HCT116 (cell line): ENCODE measurements at regions not wholly inside any gene's neighbourhood (a gene's known extent, or its start where the extent isn't known, plus 50 kb on each side); places are given as distances from the start of the nearest gene placed in this dataset.

Source experiments
- CEBPB ChIP-seq: IDR thresholded peaks from 2 replicates; pipeline ENCODE4 v1.6.1; 2012; ENCODE audit warnings: low read depth
- EZH2 ChIP-seq: fragments of 200-600 bp; sonication (generic); IDR thresholded peaks from 2 replicates; pipeline ENCODE4 v1.6.1; 2017; ENCODE audit warnings: antibody characterized with exemption, mixed run types
- POLR2A ChIP-seq: IDR thresholded peaks from 2 replicates; pipeline ENCODE4 v1.7.0; 2011; ENCODE audit warnings: borderline replicate concordance; ENCODE audit not compliant: insufficient read depth, insufficient read length; ENCODE audit errors: extremely low read depth
- SP1 ChIP-seq: IDR thresholded peaks from 2 replicates; pipeline ENCODE4 v1.6.1; 2012; ENCODE audit warnings: low read depth
- SRF ChIP-seq: IDR thresholded peaks from 2 replicates; pipeline ENCODE4 v1.6.1; 2012; ENCODE audit warnings: low read depth
- YY1 ChIP-seq: IDR thresholded peaks from 2 replicates; pipeline ENCODE4 v1.6.1; 2011; ENCODE audit warnings: low read length, low read depth, moderate library complexity, mild to moderate bottlenecking; ENCODE audit not compliant: insufficient replicate concordance; ENCODE audit errors: extremely low read depth
- ZNF274 ChIP-seq: fragments of 200-500 bp; sonication (Bioruptor generic); IDR thresholded peaks from 2 replicates; pipeline ENCODE4 v1.6.1; 2014; ENCODE audit warnings: mild to moderate bottlenecking, low read depth, low read length, inconsistent platforms
- TF ChIP-seq, protein P1 (sequence below), 3 experiments: fragments of 200-600 bp in 1 of 3; sonication (generic) in 1 of 3; IDR thresholded peaks in 2 of 3; conservative IDR thresholded peaks in 1 of 3; 2 replicates each; pipeline ENCODE4 v1.5.1; 2012 to 2017; ENCODE audit warnings: low read depth in 2 of 3, low read length in 2 of 3, antibody characterized with exemption in 1 of 3, borderline replicate concordance in 1 of 3, control low read depth in 1 of 3, mild to moderate bottlenecking in 1 of 3, mixed read lengths in 1 of 3, mixed run types in 1 of 3, moderate library complexity in 1 of 3; ENCODE audit not compliant: insufficient read depth in 1 of 3
- TF ChIP-seq, protein P2 (sequence below): IDR thresholded peaks from 2 replicates; pipeline ENCODE4 v1.6.1; 2012; ENCODE audit warnings: low read depth

DNA sequence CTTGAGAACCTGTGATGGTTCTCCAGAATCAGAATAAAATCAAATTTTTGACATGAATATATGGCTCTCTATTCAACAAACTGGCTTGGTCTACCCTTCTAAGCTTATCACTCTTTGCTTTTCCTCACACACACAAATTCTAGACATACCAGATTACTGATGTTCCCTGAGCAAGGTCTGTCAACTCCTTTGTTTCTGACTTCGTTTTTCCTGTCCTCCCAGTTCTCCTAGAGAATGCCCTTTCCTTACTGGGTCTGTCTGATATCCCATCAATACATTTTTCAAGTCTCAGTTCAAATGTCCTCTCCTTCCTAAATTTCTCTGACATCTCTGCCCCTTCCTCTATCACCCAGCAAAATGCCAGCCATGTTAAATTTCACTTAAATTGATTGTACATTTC is 202.1 kb upstream of the IGFBP7 start:
- TF ChIP-seq, protein P1, sequence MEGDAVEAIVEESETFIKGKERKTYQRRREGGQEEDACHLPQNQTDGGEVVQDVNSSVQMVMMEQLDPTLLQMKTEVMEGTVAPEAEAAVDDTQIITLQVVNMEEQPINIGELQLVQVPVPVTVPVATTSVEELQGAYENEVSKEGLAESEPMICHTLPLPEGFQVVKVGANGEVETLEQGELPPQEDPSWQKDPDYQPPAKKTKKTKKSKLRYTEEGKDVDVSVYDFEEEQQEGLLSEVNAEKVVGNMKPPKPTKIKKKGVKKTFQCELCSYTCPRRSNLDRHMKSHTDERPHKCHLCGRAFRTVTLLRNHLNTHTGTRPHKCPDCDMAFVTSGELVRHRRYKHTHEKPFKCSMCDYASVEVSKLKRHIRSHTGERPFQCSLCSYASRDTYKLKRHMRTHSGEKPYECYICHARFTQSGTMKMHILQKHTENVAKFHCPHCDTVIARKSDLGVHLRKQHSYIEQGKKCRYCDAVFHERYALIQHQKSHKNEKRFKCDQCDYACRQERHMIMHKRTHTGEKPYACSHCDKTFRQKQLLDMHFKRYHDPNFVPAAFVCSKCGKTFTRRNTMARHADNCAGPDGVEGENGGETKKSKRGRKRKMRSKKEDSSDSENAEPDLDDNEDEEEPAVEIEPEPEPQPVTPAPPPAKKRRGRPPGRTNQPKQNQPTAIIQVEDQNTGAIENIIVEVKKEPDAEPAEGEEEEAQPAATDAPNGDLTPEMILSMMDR (IDR thresholded peaks at IDR 0.05 in 2 of 3, conservative IDR thresholded peaks at IDR 0.05 in 1 of 3; ENCODE audit: borderline replicate concordance in 1 of 3, insufficient read depth in 1 of 3, low read depth in 2 of 3, low read length in 2 of 3), result no peak
- no peak for TF ChIP-seq SRF
- TF ChIP-seq YY1, result no peak
- TF ChIP-seq POLR2A, result no peak
- TF ChIP-seq EZH2, result no peak
- TF ChIP-seq SP1, result no peak
- TF ChIP-seq, protein P2, sequence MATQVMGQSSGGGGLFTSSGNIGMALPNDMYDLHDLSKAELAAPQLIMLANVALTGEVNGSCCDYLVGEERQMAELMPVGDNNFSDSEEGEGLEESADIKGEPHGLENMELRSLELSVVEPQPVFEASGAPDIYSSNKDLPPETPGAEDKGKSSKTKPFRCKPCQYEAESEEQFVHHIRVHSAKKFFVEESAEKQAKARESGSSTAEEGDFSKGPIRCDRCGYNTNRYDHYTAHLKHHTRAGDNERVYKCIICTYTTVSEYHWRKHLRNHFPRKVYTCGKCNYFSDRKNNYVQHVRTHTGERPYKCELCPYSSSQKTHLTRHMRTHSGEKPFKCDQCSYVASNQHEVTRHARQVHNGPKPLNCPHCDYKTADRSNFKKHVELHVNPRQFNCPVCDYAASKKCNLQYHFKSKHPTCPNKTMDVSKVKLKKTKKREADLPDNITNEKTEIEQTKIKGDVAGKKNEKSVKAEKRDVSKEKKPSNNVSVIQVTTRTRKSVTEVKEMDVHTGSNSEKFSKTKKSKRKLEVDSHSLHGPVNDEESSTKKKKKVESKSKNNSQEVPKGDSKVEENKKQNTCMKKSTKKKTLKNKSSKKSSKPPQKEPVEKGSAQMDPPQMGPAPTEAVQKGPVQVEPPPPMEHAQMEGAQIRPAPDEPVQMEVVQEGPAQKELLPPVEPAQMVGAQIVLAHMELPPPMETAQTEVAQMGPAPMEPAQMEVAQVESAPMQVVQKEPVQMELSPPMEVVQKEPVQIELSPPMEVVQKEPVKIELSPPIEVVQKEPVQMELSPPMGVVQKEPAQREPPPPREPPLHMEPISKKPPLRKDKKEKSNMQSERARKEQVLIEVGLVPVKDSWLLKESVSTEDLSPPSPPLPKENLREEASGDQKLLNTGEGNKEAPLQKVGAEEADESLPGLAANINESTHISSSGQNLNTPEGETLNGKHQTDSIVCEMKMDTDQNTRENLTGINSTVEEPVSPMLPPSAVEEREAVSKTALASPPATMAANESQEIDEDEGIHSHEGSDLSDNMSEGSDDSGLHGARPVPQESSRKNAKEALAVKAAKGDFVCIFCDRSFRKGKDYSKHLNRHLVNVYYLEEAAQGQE, result no peak
- no peak for TF ChIP-seq ZNF274
- no peak for TF ChIP-seq CEBPB
